WTC11 (cell line): ENCODE measurements at regions not wholly inside any gene's neighbourhood (a gene's known extent, or its start where the extent isn't known, plus 50 kb on each side); places are given as distances from the start of the nearest gene placed in this dataset.
A peak's percentile ranks its signal among the peaks of the same experiment; 100 is the strongest.

Experiments used
- ATAC-seq: fragments of 200-7000 bp; cut with Tn5 transposase; 2 replicates; pipeline ENCODE4 v1.10.0; 2021; ENCODE audit warnings: mild to moderate bottlenecking, moderate library complexity
- CTCF ChIA-PET: fragments of 300-600 bp; sonication (Branson Sonifier 250); formaldehyde crosslinking; loops from one replicate; lab custom pipeline; 2021; ENCODE audit warnings: antibody characterized with exemption; lab: Charles Lee
- POLR2A ChIA-PET: fragments of 350-600 bp; sonication (Branson Sonifier 250); formaldehyde crosslinking; loops from one replicate; lab custom pipeline; 2021; ENCODE audit warnings: antibody characterized with exemption; lab: Charles Lee
- DNase-seq: peaks from one replicate; pipeline ENCODE4 v3.0.0; 2021; ENCODE audit warnings: low spot score
- H3K27ac Mint-ChIP-seq: 2 replicates; pipeline ENCODE4 v1.8.0; 2021; ENCODE audit warnings: mixed read lengths
- H3K27me3 Mint-ChIP-seq: 2 replicates; pipeline ENCODE4 v1.8.0; 2021; ENCODE audit warnings: low read depth, mild to moderate bottlenecking, moderate library complexity, mixed read lengths
- H3K36me3 Mint-ChIP-seq: 2 replicates; pipeline ENCODE4 v1.8.0; 2021; ENCODE audit warnings: mixed read lengths
- H3K4me1 Mint-ChIP-seq: 2 replicates; pipeline ENCODE4 v1.8.0; 2022; ENCODE audit warnings: mixed read lengths
- H3K4me3 Mint-ChIP-seq: 2 replicates; pipeline ENCODE4 v1.8.0; 2021; ENCODE audit warnings: mild to moderate bottlenecking, moderate library complexity, mixed read lengths
- H3K9me3 Mint-ChIP-seq: 2 replicates; pipeline ENCODE4 v1.8.0; 2021; ENCODE audit warnings: mixed read lengths
- CREM ChIP-seq: sonication (generic); formaldehyde crosslinking; IDR thresholded peaks from 2 replicates; pipeline ENCODE4 v1.8.1; 2022; ENCODE audit warnings: mild to moderate bottlenecking, missing genetic modification reagents, moderate library complexity
- ELF4 ChIP-seq: sonication (generic); formaldehyde crosslinking; IDR thresholded peaks from 2 replicates; pipeline ENCODE4 v1.8.1; 2022; ENCODE audit warnings: low read depth, mild to moderate bottlenecking, moderate library complexity, missing genetic modification reagents
- ESRRA ChIP-seq: sonication (generic); formaldehyde crosslinking; IDR thresholded peaks from 2 replicates; pipeline ENCODE4 v1.8.1; 2022; ENCODE audit warnings: mild to moderate bottlenecking, missing genetic modification reagents, borderline replicate concordance
- FOXK1 ChIP-seq: sonication (generic); formaldehyde crosslinking; IDR thresholded peaks from 2 replicates; pipeline ENCODE4 v1.8.0; 2022; ENCODE audit warnings: mild to moderate bottlenecking, moderate library complexity, missing genetic modification reagents
- MXD4 ChIP-seq: fragments of 250-450 bp; sonication (Bioruptor Pico); IDR thresholded peaks from 2 replicates; pipeline ENCODE4 v1.8.0; 2021; ENCODE audit warnings: mild to moderate bottlenecking, moderate library complexity, borderline replicate concordance
- MYBL2 ChIP-seq: sonication (generic); formaldehyde crosslinking; IDR thresholded peaks from 2 replicates; pipeline ENCODE4 v1.8.1; 2023; ENCODE audit warnings: mild to moderate bottlenecking, moderate library complexity, missing genetic modification reagents
- NR1H2 ChIP-seq: sonication (generic); formaldehyde crosslinking; IDR thresholded peaks from 2 replicates; pipeline ENCODE4 v1.9.0; 2021; ENCODE audit warnings: mild to moderate bottlenecking, moderate library complexity, missing genetic modification reagents
- NR3C1 ChIP-seq: sonication (generic); formaldehyde crosslinking; conservative IDR thresholded peaks from 2 replicates; pipeline ENCODE4 v1.8.1; 2023; ENCODE audit warnings: low read depth, mild to moderate bottlenecking, missing genetic modification reagents
- SP1 ChIP-seq: sonication (generic); formaldehyde crosslinking; conservative IDR thresholded peaks from 2 replicates; pipeline ENCODE4 v1.8.1; 2022; ENCODE audit warnings: missing genetic modification reagents
- ZNF219 ChIP-seq: sonication (generic); formaldehyde crosslinking; IDR thresholded peaks from 2 replicates; pipeline ENCODE4 v1.8.0; 2023; ENCODE audit warnings: missing genetic modification reagents, mild to moderate bottlenecking, borderline replicate concordance
- ZNF396 ChIP-seq: fragments of 250-450 bp; sonication (Bioruptor Pico); IDR thresholded peaks from 2 replicates; pipeline ENCODE4 v1.8.0; 2021; ENCODE audit warnings: mild to moderate bottlenecking, moderate library complexity, borderline replicate concordance
- TF ChIP-seq, protein P1 (sequence below): sonication (generic); formaldehyde crosslinking; IDR thresholded peaks from 2 replicates; pipeline ENCODE4 v1.8.0; 2023; ENCODE audit warnings: mild to moderate bottlenecking, missing genetic modification reagents
- TF ChIP-seq, protein P2 (sequence below): sonication (generic); formaldehyde crosslinking; IDR thresholded peaks from 2 replicates; pipeline ENCODE4 v1.8.1; 2022; ENCODE audit warnings: missing genetic modification reagents, borderline replicate concordance
- TF ChIP-seq, protein P3 (sequence below): sonication (generic); formaldehyde crosslinking; IDR thresholded peaks from 2 replicates; pipeline ENCODE4 v1.8.0; 2022; ENCODE audit warnings: missing genetic modification reagents
- TF ChIP-seq, protein P4 (sequence below): fragments of 250-450 bp; sonication (Bioruptor Pico); IDR thresholded peaks from 2 replicates; pipeline ENCODE4 v1.9.0; 2021; ENCODE audit warnings: mild to moderate bottlenecking
- TF ChIP-seq, protein P5 (sequence below): fragments of 200-600 bp; IDR thresholded peaks from 2 replicates; pipeline ENCODE4 v1.8.0; 2022; ENCODE audit warnings: antibody characterized with exemption
- TF ChIP-seq, protein P6 (sequence below): sonication (generic); formaldehyde crosslinking; IDR thresholded peaks from 2 replicates; pipeline ENCODE4 v1.8.0; 2022; ENCODE audit warnings: mild to moderate bottlenecking, missing genetic modification reagents

DNA sequence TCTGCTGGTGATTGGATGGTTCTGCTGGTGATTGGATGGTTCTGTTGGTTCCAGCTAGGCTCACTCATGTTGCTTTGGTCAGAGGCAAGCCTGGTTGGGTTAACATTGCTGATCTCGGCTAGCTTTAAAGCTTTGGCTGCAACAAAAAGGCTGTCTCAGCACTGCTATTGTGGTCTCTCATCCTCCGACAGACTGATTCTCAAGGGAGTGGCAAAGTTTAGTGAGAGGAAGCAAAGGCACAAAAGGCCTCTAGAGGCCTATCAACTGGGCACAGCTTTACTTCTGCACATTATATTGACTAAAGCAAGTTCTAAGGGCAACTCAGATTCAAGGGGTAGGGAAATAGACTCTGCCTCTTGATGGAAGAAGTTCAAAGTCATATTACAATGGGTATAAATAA lies 84.7 kb upstream of the LGR5 start:
- no peak for DNase-seq

More for the DNA sequence above, 84.7 kb upstream of the LGR5 start:
- H3K27me3 Mint-ChIP-seq, result no peaks in the 10 kb centered on the region
- H3K4me3 Mint-ChIP-seq, result no peak overlapping the region
- peak; percentile 57 for ATAC-seq
- ChIA-PET CTCF (interaction anchor here (0.9 kb wide), 1 partner anchor 38 kb away, joined by 3 read pairs; no protein-coding TSS in a partner anchor), POLR2A (no interaction called here)
- H3K27ac Mint-ChIP-seq, result no peak overlapping the region; the same call in 1 of the 2 replicates
- TF ChIP-seq, protein P1, sequence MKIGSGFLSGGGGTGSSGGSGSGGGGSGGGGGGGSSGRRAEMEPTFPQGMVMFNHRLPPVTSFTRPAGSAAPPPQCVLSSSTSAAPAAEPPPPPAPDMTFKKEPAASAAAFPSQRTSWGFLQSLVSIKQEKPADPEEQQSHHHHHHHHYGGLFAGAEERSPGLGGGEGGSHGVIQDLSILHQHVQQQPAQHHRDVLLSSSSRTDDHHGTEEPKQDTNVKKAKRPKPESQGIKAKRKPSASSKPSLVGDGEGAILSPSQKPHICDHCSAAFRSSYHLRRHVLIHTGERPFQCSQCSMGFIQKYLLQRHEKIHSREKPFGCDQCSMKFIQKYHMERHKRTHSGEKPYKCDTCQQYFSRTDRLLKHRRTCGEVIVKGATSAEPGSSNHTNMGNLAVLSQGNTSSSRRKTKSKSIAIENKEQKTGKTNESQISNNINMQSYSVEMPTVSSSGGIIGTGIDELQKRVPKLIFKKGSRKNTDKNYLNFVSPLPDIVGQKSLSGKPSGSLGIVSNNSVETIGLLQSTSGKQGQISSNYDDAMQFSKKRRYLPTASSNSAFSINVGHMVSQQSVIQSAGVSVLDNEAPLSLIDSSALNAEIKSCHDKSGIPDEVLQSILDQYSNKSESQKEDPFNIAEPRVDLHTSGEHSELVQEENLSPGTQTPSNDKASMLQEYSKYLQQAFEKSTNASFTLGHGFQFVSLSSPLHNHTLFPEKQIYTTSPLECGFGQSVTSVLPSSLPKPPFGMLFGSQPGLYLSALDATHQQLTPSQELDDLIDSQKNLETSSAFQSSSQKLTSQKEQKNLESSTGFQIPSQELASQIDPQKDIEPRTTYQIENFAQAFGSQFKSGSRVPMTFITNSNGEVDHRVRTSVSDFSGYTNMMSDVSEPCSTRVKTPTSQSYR, result no peak
- no peak for TF ChIP-seq ELF4 (CRISPR knock-in tag)
- TF ChIP-seq, protein P2, sequence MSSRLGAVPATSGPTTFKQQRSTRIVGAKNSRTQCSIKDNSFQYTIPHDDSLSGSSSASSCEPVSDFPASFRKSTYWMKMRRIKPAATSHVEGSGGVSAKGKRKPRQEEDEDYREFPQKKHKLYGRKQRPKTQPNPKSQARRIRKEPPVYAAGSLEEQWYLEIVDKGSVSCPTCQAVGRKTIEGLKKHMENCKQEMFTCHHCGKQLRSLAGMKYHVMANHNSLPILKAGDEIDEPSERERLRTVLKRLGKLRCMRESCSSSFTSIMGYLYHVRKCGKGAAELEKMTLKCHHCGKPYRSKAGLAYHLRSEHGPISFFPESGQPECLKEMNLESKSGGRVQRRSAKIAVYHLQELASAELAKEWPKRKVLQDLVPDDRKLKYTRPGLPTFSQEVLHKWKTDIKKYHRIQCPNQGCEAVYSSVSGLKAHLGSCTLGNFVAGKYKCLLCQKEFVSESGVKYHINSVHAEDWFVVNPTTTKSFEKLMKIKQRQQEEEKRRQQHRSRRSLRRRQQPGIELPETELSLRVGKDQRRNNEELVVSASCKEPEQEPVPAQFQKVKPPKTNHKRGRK (CRISPR knock-in tag), result no peak
- TF ChIP-seq, protein P3, sequence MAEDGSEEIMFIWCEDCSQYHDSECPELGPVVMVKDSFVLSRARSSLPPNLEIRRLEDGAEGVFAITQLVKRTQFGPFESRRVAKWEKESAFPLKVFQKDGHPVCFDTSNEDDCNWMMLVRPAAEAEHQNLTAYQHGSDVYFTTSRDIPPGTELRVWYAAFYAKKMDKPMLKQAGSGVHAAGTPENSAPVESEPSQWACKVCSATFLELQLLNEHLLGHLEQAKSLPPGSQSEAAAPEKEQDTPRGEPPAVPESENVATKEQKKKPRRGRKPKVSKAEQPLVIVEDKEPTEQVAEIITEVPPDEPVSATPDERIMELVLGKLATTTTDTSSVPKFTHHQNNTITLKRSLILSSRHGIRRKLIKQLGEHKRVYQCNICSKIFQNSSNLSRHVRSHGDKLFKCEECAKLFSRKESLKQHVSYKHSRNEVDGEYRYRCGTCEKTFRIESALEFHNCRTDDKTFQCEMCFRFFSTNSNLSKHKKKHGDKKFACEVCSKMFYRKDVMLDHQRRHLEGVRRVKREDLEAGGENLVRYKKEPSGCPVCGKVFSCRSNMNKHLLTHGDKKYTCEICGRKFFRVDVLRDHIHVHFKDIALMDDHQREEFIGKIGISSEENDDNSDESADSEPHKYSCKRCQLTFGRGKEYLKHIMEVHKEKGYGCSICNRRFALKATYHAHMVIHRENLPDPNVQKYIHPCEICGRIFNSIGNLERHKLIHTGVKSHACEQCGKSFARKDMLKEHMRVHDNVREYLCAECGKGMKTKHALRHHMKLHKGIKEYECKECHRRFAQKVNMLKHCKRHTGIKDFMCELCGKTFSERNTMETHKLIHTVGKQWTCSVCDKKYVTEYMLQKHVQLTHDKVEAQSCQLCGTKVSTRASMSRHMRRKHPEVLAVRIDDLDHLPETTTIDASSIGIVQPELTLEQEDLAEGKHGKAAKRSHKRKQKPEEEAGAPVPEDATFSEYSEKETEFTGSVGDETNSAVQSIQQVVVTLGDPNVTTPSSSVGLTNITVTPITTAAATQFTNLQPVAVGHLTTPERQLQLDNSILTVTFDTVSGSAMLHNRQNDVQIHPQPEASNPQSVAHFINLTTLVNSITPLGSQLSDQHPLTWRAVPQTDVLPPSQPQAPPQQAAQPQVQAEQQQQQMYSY (CRISPR knock-in tag), result no peak
- TF ChIP-seq MYBL2 (CRISPR knock-in tag), result no peak
- TF ChIP-seq, protein P4, sequence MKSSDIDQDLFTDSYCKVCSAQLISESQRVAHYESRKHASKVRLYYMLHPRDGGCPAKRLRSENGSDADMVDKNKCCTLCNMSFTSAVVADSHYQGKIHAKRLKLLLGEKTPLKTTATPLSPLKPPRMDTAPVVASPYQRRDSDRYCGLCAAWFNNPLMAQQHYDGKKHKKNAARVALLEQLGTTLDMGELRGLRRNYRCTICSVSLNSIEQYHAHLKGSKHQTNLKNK (CRISPR knock-in tag), result no peak
- no peak for TF ChIP-seq ZNF219
- TF ChIP-seq ESRRA (CRISPR knock-in tag), result no peak
- TF ChIP-seq CREM (CRISPR knock-in tag), result no peak
- no peak for TF ChIP-seq SP1
- TF ChIP-seq, protein P5, sequence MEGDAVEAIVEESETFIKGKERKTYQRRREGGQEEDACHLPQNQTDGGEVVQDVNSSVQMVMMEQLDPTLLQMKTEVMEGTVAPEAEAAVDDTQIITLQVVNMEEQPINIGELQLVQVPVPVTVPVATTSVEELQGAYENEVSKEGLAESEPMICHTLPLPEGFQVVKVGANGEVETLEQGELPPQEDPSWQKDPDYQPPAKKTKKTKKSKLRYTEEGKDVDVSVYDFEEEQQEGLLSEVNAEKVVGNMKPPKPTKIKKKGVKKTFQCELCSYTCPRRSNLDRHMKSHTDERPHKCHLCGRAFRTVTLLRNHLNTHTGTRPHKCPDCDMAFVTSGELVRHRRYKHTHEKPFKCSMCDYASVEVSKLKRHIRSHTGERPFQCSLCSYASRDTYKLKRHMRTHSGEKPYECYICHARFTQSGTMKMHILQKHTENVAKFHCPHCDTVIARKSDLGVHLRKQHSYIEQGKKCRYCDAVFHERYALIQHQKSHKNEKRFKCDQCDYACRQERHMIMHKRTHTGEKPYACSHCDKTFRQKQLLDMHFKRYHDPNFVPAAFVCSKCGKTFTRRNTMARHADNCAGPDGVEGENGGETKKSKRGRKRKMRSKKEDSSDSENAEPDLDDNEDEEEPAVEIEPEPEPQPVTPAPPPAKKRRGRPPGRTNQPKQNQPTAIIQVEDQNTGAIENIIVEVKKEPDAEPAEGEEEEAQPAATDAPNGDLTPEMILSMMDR, result no peak
- no peak for TF ChIP-seq ZNF396
- TF ChIP-seq, protein P6, sequence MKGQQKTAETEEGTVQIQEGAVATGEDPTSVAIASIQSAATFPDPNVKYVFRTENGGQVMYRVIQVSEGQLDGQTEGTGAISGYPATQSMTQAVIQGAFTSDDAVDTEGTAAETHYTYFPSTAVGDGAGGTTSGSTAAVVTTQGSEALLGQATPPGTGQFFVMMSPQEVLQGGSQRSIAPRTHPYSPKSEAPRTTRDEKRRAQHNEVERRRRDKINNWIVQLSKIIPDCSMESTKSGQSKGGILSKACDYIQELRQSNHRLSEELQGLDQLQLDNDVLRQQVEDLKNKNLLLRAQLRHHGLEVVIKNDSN (CRISPR knock-in tag), result no peak
- TF ChIP-seq MXD4 (CRISPR knock-in tag), result no peak
- TF ChIP-seq NR3C1 (CRISPR knock-in tag), result no peak
- no peak for TF ChIP-seq NR1H2 (CRISPR knock-in tag)
- TF ChIP-seq FOXK1, result no peak
- no peaks in the 10 kb centered on the region for H3K4me1 Mint-ChIP-seq
- H3K9me3 Mint-ChIP-seq, result peaks cover 18% of the 10 kb centered on the region
- peaks cover 3% of the 10 kb centered on the region; the same call in 1 of the 2 replicates for H3K36me3 Mint-ChIP-seq
